ENCODE measurements at regions not wholly inside any gene's neighbourhood (a gene's known extent, or its start where the extent isn't known, plus 50 kb on each side); places are given as distances from the start of the nearest gene placed in this dataset.
"Not testable (repeated sequence)": the region's sequence is repeated elsewhere in the genome, so short reads cannot be mapped to it uniquely, and the experiment has no call there.

DNA sequence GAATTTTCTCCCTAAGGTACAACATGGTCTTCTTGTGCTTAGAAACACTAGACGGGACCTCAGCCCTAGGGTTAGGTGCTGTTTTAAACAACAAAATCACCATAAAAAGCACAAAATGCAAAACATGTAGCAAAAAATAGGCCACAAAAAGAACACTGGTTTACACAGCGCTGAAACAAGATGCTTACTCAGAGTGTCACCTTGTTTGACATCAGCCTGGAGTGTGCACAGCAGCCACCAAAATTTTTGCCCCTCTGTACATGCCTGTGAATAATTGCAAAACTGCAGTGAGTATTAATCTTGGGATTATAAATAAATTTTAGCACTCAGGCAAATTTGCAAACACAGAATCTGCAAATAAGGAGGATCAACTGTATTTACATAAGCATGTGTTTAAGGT, 110.1 kb downstream of the PLG start:
- POLR2A ChIA-PET, result no interaction called here
- intact Hi-C loops (cut with micrococcal nuclease; ENCODE audit: unreplicated experiment), result no loop called here
- BruUV-seq (replicated peaks), result no TSS peak
- no peak overlapping the region for H3K27ac Mint-ChIP-seq (ENCODE audit: unreplicated experiment)
- CTCF ChIA-PET, result no interaction called here
- no peaks in the 10 kb centered on the region for H3K9me3 ChIP-seq
- no peak overlapping the region for H3K4me3 ChIP-seq (ENCODE audit: low read depth, low read length)
- H3K4me1 ChIP-seq, result no peaks in the 10 kb centered on the region
- H3K36me3 ChIP-seq (ENCODE audit: control insufficient read depth, insufficient read depth, low read length), result no peaks in the 10 kb centered on the region
- no peaks in the 10 kb centered on the region for H3K27me3 ChIP-seq (replicated peaks; ENCODE audit: control insufficient read depth, insufficient read depth, low read length)
- peaks cover 3% of the 10 kb centered on the region for H3K27me3 Mint-ChIP-seq (ENCODE audit: insufficient read depth, unreplicated experiment)
- DNase-seq, result no peak
- no peaks in the 10 kb centered on the region for H3K9me3 Mint-ChIP-seq (ENCODE audit: unreplicated experiment)
- no peak overlapping the region for H3K4me3 Mint-ChIP-seq (ENCODE audit: unreplicated experiment)
- TF ChIP-seq, protein P1, sequence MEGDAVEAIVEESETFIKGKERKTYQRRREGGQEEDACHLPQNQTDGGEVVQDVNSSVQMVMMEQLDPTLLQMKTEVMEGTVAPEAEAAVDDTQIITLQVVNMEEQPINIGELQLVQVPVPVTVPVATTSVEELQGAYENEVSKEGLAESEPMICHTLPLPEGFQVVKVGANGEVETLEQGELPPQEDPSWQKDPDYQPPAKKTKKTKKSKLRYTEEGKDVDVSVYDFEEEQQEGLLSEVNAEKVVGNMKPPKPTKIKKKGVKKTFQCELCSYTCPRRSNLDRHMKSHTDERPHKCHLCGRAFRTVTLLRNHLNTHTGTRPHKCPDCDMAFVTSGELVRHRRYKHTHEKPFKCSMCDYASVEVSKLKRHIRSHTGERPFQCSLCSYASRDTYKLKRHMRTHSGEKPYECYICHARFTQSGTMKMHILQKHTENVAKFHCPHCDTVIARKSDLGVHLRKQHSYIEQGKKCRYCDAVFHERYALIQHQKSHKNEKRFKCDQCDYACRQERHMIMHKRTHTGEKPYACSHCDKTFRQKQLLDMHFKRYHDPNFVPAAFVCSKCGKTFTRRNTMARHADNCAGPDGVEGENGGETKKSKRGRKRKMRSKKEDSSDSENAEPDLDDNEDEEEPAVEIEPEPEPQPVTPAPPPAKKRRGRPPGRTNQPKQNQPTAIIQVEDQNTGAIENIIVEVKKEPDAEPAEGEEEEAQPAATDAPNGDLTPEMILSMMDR (IDR thresholded peaks at IDR 0.05; ENCODE audit: insufficient read depth in 1 of 2, low read depth in 1 of 2, low read length in 1 of 2, severe bottlenecking in 1 of 2, unreplicated experiment in 1 of 2), result no peak
- H3K4me1 Mint-ChIP-seq (ENCODE audit: low read depth, unreplicated experiment), result no peaks in the 10 kb centered on the region
- H3K36me3 Mint-ChIP-seq (ENCODE audit: insufficient read depth, unreplicated experiment), result no peaks in the 10 kb centered on the region

DNA sequence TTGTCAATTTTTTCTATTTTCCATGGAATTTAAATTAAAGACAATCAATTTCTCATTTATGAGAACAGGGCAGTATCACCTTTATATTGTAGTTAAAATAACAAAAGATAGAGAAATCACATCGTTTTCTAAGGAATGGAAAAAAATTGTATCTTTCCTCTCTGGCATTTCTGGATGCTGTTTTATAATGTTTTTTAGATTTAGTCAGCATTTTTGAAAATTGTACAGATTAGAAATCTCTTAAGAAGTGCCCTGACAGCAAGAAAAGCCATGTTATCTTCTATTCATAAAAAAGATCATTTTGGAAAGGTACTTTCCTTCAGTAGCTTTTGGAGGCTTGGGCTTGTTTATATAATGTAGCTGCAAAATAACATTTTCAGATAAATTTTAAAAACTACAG, 116.9 kb downstream of the PLG start:
- CTCF ChIA-PET, result no interaction called here
- H3K27me3 Mint-ChIP-seq (ENCODE audit: insufficient read depth, unreplicated experiment), result peaks cover 2% of the 10 kb centered on the region
- H3K4me3 Mint-ChIP-seq (ENCODE audit: unreplicated experiment), result no peak overlapping the region
- H3K4me1 Mint-ChIP-seq (ENCODE audit: low read depth, unreplicated experiment), result no peaks in the 10 kb centered on the region
- intact Hi-C loops (cut with micrococcal nuclease; ENCODE audit: unreplicated experiment), result no loop called here
- TF ChIP-seq, protein P1 (IDR thresholded peaks at IDR 0.05; ENCODE audit: insufficient read depth in 1 of 2, low read depth in 1 of 2, low read length in 1 of 2, severe bottlenecking in 1 of 2, unreplicated experiment in 1 of 2), result no peak
- H3K36me3 Mint-ChIP-seq (ENCODE audit: insufficient read depth, unreplicated experiment), result no peaks in the 10 kb centered on the region
- H3K27me3 ChIP-seq (replicated peaks; ENCODE audit: control insufficient read depth, insufficient read depth, low read length), result no peaks in the 10 kb centered on the region
- H3K4me3 ChIP-seq (ENCODE audit: low read depth, low read length), result no peak overlapping the region
- no peak overlapping the region for H3K27ac Mint-ChIP-seq (ENCODE audit: unreplicated experiment)
- no peaks in the 10 kb centered on the region for H3K4me1 ChIP-seq
- no TSS peak for BruUV-seq (replicated peaks)
- POLR2A ChIA-PET, result no interaction called here
- no peak for DNase-seq
- H3K9me3 Mint-ChIP-seq (ENCODE audit: unreplicated experiment), result peaks cover 9% of the 10 kb centered on the region
- no peaks in the 10 kb centered on the region for H3K36me3 ChIP-seq (ENCODE audit: control insufficient read depth, insufficient read depth, low read length)
- no peaks in the 10 kb centered on the region for H3K9me3 ChIP-seq

DNA sequence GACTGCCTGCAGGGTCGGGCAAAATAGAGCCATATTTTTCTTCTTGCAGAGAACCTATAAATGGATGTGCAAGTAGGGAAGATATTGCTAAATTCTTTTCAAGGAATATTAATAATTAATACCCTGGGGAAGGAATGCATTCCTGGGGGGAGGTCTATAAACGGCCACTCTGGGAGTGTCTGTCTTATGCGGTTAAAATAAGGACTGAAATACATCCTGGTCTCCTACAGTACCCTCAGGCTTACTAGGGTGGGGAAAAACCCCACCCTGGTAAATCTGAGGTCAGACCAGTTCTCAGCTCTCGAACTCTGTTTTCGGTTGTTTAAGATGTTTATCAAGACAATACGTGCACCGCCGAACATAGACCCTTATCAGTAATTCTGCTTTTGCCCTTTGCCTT, 118.6 kb downstream of the PLG start:
- H3K4me3 Mint-ChIP-seq (ENCODE audit: unreplicated experiment); H3K27me3 ChIP-seq (replicated peaks; ENCODE audit: control insufficient read depth, insufficient read depth, low read length); H3K9me3 Mint-ChIP-seq (ENCODE audit: unreplicated experiment); H3K27ac Mint-ChIP-seq (ENCODE audit: unreplicated experiment); H3K27me3 Mint-ChIP-seq (ENCODE audit: insufficient read depth, unreplicated experiment); intact Hi-C loops (cut with micrococcal nuclease; ENCODE audit: unreplicated experiment); H3K9me3 ChIP-seq; DNase-seq; CTCF ChIA-PET; H3K4me1 Mint-ChIP-seq (ENCODE audit: low read depth, unreplicated experiment); H3K4me3 ChIP-seq (ENCODE audit: low read depth, low read length); H3K36me3 Mint-ChIP-seq (ENCODE audit: insufficient read depth, unreplicated experiment); POLR2A ChIA-PET; BruUV-seq (replicated peaks); H3K4me1 ChIP-seq; H3K36me3 ChIP-seq (ENCODE audit: control insufficient read depth, insufficient read depth, low read length): not testable (repeated sequence)

DNA sequence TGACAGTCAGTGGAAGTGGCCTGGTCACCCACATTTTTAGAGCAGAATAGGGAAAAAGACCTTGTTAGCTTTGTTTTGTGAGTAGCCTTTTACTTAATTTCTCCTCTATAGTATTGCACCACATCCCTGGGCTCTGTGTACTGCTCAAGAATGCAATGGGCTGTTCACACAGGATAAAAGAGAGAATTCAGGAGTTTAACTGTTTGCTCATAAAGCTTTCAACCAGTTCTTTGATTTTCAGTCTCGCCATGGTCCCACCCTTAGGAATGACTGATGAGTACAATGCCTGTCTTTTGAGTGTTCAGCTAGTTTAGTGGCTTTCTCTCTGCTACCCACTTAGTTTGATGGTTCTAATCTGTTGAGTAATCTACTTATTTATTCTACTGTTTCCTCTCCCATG, 129.7 kb downstream of the PLG start:
- Mint-ChIP-seq H3K9me3 (ENCODE audit: unreplicated experiment) (no peaks in the 10 kb centered on the region), H3K4me3 (ENCODE audit: unreplicated experiment) (no peak overlapping the region), H3K4me1 (ENCODE audit: low read depth, unreplicated experiment) (no peaks in the 10 kb centered on the region), H3K27me3 (ENCODE audit: insufficient read depth, unreplicated experiment) (peaks cover 5% of the 10 kb centered on the region), H3K27ac (ENCODE audit: unreplicated experiment) (no peak overlapping the region), H3K36me3 (ENCODE audit: insufficient read depth, unreplicated experiment) (no peaks in the 10 kb centered on the region)
- DNase-seq, result no peak
- TF ChIP-seq, protein P1 (IDR thresholded peaks at IDR 0.05; ENCODE audit: insufficient read depth in 1 of 2, low read depth in 1 of 2, low read length in 1 of 2, severe bottlenecking in 1 of 2, unreplicated experiment in 1 of 2), result no peak
- Histone ChIP-seq H3K27me3 (replicated peaks; ENCODE audit: control insufficient read depth, insufficient read depth, low read length) (no peaks in the 10 kb centered on the region), H3K4me1 (no peaks in the 10 kb centered on the region), H3K36me3 (ENCODE audit: control insufficient read depth, insufficient read depth, low read length) (no peaks in the 10 kb centered on the region), H3K4me3 (ENCODE audit: low read depth, low read length) (no peak overlapping the region), H3K9me3 (no peaks in the 10 kb centered on the region)
- POLR2A ChIA-PET, result no interaction called here
- BruUV-seq (replicated peaks), result no TSS peak
- intact Hi-C loops (cut with micrococcal nuclease; ENCODE audit: unreplicated experiment), result no loop called here
- CTCF ChIA-PET, result no interaction called here

Measured in Caco-2 (cell line).